SK-N-SH treated with all-trans-retinoic acid at 6 μM for 48 hours (cell line): ENCODE measurements at regions not wholly inside any gene's neighbourhood (a gene's known extent, or its start where the extent isn't known, plus 50 kb on each side); places are given as distances from the start of the nearest gene placed in this dataset.

Experiments used
- ZFP3 ChIP-seq: fragments of 250-450 bp; sonication (Bioruptor Pico); IDR thresholded peaks from 2 replicates; pipeline ENCODE4 v1.5.0; 2020; ENCODE audit warnings: mild to moderate bottlenecking, moderate library complexity
- ZFP30 ChIP-seq: fragments of 450-650 bp; formaldehyde crosslinking; IDR thresholded peaks from 2 replicates; pipeline ENCODE4 v1.5.0; 2022; ENCODE audit warnings: mild to moderate bottlenecking, moderate library complexity
- ZNF565 ChIP-seq: fragments of 450-650 bp; formaldehyde crosslinking; conservative IDR thresholded peaks from 2 replicates; pipeline ENCODE4 v1.5.0; 2020; ENCODE audit warnings: low read depth, mild to moderate bottlenecking, moderate library complexity
- ZNF8 ChIP-seq: fragments of 450-650 bp; formaldehyde crosslinking; IDR thresholded peaks from 2 replicates; pipeline ENCODE4 v1.5.0; 2020; ENCODE audit warnings: mild to moderate bottlenecking, moderate library complexity
- TF ChIP-seq, protein P1 (sequence below): fragments of 250-450 bp; sonication (Bioruptor Pico); IDR thresholded peaks from 2 replicates; pipeline ENCODE4 v1.8.0; 2020; ENCODE audit warnings: mild to moderate bottlenecking, moderate library complexity, borderline replicate concordance

DNA sequence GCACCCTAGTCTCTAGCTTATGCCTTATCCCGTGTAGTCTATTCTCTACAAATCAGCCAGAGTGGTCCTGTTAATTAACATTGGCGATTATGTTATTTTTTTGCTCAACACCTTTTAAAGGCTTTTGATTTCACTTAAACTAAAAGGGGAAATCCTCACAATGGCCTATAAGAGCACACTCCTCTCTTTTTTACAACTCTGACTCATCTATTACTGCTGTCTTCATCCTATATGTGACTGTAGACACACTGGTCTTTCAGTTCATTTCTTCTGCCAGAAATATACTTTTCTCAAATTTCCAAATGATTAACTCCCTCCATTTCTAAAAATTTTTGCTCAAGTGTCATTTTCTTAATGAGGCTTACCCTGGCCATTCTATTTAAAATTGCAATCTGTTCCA, 143.4 kb downstream of the NSUN3 start:
- TF ChIP-seq ZNF565 (CRISPR knock-in tag) = no peak
- TF ChIP-seq ZNF8 (CRISPR knock-in tag) = no peak
- TF ChIP-seq ZFP3 (CRISPR knock-in tag) = no peak
- no peak for TF ChIP-seq ZFP30 (CRISPR knock-in tag)
- TF ChIP-seq, protein P1, sequence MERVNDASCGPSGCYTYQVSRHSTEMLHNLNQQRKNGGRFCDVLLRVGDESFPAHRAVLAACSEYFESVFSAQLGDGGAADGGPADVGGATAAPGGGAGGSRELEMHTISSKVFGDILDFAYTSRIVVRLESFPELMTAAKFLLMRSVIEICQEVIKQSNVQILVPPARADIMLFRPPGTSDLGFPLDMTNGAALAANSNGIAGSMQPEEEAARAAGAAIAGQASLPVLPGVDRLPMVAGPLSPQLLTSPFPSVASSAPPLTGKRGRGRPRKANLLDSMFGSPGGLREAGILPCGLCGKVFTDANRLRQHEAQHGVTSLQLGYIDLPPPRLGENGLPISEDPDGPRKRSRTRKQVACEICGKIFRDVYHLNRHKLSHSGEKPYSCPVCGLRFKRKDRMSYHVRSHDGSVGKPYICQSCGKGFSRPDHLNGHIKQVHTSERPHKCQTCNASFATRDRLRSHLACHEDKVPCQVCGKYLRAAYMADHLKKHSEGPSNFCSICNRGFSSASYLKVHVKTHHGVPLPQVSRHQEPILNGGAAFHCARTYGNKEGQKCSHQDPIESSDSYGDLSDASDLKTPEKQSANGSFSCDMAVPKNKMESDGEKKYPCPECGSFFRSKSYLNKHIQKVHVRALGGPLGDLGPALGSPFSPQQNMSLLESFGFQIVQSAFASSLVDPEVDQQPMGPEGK (CRISPR knock-in tag) = no peak
